MM.1S (cell line): ENCODE measurements at regions not wholly inside any gene's neighbourhood (a gene's known extent, or its start where the extent isn't known, plus 50 kb on each side); places are given as distances from the start of the nearest gene placed in this dataset.
"Not testable (repeated sequence)": the region's sequence is repeated elsewhere in the genome, so short reads cannot be mapped to it uniquely, and the experiment has no call there.

Experiments
- EZH2 ChIP-seq: fragments of 300-600 bp; sonication (generic); optimal IDR thresholded peaks from 2 replicates; pipeline ENCODE3; 2017; ENCODE audit warnings: low read depth, mild to moderate bottlenecking, antibody characterized with exemption, low read length, mixed read lengths
- TF ChIP-seq, protein P1 (sequence below): fragments of 300-600 bp; sonication (generic); IDR thresholded peaks from 2 replicates; pipeline ENCODE4 v1.5.1; 2016; ENCODE audit warnings: antibody characterized with exemption, low read length, mixed read lengths

DNA sequence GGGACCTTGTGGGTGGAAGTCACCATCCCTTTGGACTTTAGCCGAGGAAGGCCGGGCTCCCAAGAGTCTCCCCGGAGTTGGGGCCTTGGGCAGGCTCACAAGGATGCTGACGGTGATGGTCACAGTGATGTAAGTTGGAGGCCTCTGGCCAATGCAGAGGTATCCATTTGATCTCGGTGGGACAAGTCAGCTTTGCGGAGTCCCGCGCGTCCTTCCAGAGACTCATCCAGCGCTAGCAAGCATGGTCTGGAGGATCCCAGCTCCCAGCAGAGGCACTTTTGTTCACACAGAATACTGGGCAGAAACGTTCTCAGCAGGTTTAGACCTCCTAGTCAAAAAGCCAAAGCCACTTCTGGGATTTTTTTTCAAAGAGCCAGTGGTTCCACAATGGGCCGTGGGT, 103.8 kb upstream of the ANKRD30BL start:
- not testable (repeated sequence) for TF ChIP-seq EZH2
- TF ChIP-seq, protein P1, sequence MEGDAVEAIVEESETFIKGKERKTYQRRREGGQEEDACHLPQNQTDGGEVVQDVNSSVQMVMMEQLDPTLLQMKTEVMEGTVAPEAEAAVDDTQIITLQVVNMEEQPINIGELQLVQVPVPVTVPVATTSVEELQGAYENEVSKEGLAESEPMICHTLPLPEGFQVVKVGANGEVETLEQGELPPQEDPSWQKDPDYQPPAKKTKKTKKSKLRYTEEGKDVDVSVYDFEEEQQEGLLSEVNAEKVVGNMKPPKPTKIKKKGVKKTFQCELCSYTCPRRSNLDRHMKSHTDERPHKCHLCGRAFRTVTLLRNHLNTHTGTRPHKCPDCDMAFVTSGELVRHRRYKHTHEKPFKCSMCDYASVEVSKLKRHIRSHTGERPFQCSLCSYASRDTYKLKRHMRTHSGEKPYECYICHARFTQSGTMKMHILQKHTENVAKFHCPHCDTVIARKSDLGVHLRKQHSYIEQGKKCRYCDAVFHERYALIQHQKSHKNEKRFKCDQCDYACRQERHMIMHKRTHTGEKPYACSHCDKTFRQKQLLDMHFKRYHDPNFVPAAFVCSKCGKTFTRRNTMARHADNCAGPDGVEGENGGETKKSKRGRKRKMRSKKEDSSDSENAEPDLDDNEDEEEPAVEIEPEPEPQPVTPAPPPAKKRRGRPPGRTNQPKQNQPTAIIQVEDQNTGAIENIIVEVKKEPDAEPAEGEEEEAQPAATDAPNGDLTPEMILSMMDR = not testable (repeated sequence)
